ENCODE measurements at regions not wholly inside any gene's neighbourhood (a gene's known extent, or its start where the extent isn't known, plus 50 kb on each side); places are given as distances from the start of the nearest gene placed in this dataset.
"Not testable (repeated sequence)": the region's sequence is repeated elsewhere in the genome, so short reads cannot be mapped to it uniquely, and the experiment has no call there.

DNA sequence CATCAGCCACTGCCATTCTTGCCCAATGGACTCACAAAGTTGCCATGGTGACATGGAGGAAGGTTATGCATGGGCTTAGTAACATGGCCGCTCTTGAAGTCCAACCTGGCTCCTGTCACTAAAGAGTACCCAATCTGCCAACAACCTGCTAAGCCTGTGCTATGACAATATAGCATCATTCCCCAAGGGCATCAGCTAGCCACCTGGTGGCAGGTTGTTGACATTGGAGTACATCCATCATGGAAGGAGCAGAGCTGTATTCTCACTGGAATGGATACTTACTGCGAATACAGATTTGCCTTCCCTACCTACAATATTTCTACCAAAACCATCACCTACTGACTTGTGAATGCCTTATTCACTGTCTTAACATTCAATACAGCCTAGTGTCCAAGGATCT is 138.9 kb upstream of the RORA start:
- H3K4me3 ChIP-seq = no peak overlapping the region
- WGBS, 2 donors (ENCODE audit: low coverage in 1 of 2) = 96% methylated on average over 2 of the region's 2 CpGs; no CpG with 5 or more reads in 1 of the 2 donors
- peaks cover 0 to 4% of the 10 kb centered on the region in 2 donors for H3K9me3 ChIP-seq
- intact Hi-C loops (cut with DNase I; ENCODE audit: low total_unique reads) = no loop called here
- no peaks in the 10 kb centered on the region for H3K36me3 ChIP-seq
- DNase-seq = no peak
- TF ChIP-seq POLR2A (IDR thresholded peaks at IDR 0.05) (no peak), EP300 (IDR thresholded peaks at IDR 0.05; ENCODE audit: low read depth) (no peak), POLR2AphosphoS5 (IDR thresholded peaks at IDR 0.05) (no peak), CTCF (IDR thresholded peaks at IDR 0.05) (no peak)
- H3K27me3 ChIP-seq = no peaks in the 10 kb centered on the region
- no peaks in the 10 kb centered on the region for H3K4me1 ChIP-seq
- in situ Hi-C loops (cut with MboI; ENCODE audit: low pct_ligation_motif_present in 1 of 4, low pct_unique_long_range_greater_than_20kb in 1 of 4, low sequenced_read_pairs in 3 of 4) = no loop called here
- H3K27ac ChIP-seq = no peak overlapping the region

DNA sequence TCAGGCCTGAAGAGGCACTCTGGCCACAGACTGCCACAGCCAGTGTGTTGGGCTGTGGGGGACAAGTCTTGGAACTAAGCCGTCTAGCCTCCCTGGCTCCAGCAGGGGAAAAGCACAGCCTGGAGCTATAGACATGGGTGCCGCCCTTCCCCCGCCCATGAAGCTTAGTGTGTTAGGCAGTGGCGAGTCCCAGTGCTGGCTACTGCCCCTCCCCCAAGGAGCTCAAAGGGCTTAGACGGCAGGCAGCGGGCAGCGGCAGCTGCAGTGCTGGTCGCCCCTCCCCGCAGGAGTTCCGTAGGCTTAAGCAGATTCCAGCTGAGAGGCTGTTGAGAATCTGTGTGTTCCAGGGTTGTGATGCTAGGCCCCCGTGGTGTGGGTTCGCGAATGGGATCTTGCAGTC is 135.8 kb upstream of the RORA start:
- Histone ChIP-seq H3K27me3 (no peaks in the 10 kb centered on the region), H3K4me1 (no peaks in the 10 kb centered on the region), H3K4me3 (no peak overlapping the region), H3K9me3 (peaks cover 0 to 4% of the 10 kb centered on the region in 2 donors), H3K27ac (no peak overlapping the region), H3K36me3 (no peaks in the 10 kb centered on the region)
- DNase-seq = no peak
- WGBS, 2 donors (ENCODE audit: low coverage in 1 of 2) = 77% methylated on average over 9 of the region's 13 CpGs; no CpG with 5 or more reads in 1 of the 2 donors
- in situ Hi-C loops (cut with MboI; ENCODE audit: low pct_ligation_motif_present in 1 of 4, low pct_unique_long_range_greater_than_20kb in 1 of 4, low sequenced_read_pairs in 3 of 4) (no loop called here), intact Hi-C loops (cut with DNase I; ENCODE audit: low total_unique reads) (no loop called here)
- TF ChIP-seq EP300 (IDR thresholded peaks at IDR 0.05; ENCODE audit: low read depth) (no peak), POLR2A (IDR thresholded peaks at IDR 0.05) (no peak), CTCF (IDR thresholded peaks at IDR 0.05) (no peak), POLR2AphosphoS5 (IDR thresholded peaks at IDR 0.05) (no peak)

- H3K4me3 ChIP-seq; H3K4me1 ChIP-seq; H3K36me3 ChIP-seq; in situ Hi-C loops (cut with MboI; ENCODE audit: low pct_ligation_motif_present in 1 of 4, low pct_unique_long_range_greater_than_20kb in 1 of 4, low sequenced_read_pairs in 3 of 4); intact Hi-C loops (cut with DNase I; ENCODE audit: low total_unique reads); H3K27me3 ChIP-seq; H3K9me3 ChIP-seq; DNase-seq; H3K27ac ChIP-seq: not testable (repeated sequence)
Observed at GRCh38 chr15:61362912-61363311, 133.8 kb upstream of the RORA start.

GRCh38 chr15:61344293-61344692 is 115.2 kb upstream of the RORA start:
- no peak for DNase-seq
- TF ChIP-seq EP300 (IDR thresholded peaks at IDR 0.05; ENCODE audit: low read depth) (no peak), POLR2A (IDR thresholded peaks at IDR 0.05) (no peak), CTCF (IDR thresholded peaks at IDR 0.05) (no peak), POLR2AphosphoS5 (IDR thresholded peaks at IDR 0.05) (no peak)
- no peaks in the 10 kb centered on the region for H3K36me3 ChIP-seq
- no peak overlapping the region for H3K27ac ChIP-seq
- intact Hi-C loops (cut with DNase I; ENCODE audit: low total_unique reads) = no loop called here
- no peaks in the 10 kb centered on the region for H3K27me3 ChIP-seq
- in situ Hi-C loops (cut with MboI; ENCODE audit: low pct_ligation_motif_present in 1 of 4, low pct_unique_long_range_greater_than_20kb in 1 of 4, low sequenced_read_pairs in 3 of 4) = no loop called here
- H3K9me3 ChIP-seq = no peaks in the 10 kb centered on the region
- WGBS, 2 donors (ENCODE audit: low coverage in 1 of 2) = 71 to 79% methylated on average over 2 of the region's 2 CpGs
- H3K4me1 ChIP-seq = no peaks in the 10 kb centered on the region
- no peak overlapping the region for H3K4me3 ChIP-seq

DNA sequence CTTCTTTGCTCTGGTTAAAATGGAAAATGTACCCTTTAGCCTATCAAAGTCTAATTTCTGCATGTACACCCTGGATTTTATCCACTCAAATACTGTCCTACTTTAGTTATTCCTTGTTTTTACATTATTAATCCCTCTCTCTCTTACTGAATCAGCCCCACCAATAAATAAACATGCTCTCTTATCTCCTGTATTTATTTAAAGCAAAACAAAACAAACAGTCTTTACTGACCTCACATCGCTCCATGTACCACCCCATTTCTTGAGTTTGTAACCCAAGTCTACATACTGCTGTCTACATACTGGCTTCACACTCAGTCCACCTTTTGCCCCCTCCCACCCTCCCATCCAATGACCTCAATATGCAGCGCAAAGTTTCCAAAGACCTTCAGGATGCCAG is 113.3 kb upstream of the RORA start:
- no peaks in the 10 kb centered on the region for H3K36me3 ChIP-seq
- 63 to 73% methylated on average over 2 of the region's 2 CpGs for WGBS, 2 donors (ENCODE audit: low coverage in 1 of 2)
- H3K4me3 ChIP-seq = no peak overlapping the region
- H3K27me3 ChIP-seq = no peaks in the 10 kb centered on the region
- in situ Hi-C loops (cut with MboI; ENCODE audit: low pct_ligation_motif_present in 1 of 4, low pct_unique_long_range_greater_than_20kb in 1 of 4, low sequenced_read_pairs in 3 of 4) = no loop called here
- TF ChIP-seq EP300 (IDR thresholded peaks at IDR 0.05; ENCODE audit: low read depth) (no peak), POLR2A (IDR thresholded peaks at IDR 0.05) (no peak), CTCF (IDR thresholded peaks at IDR 0.05) (no peak), POLR2AphosphoS5 (IDR thresholded peaks at IDR 0.05) (no peak)
- no peak overlapping the region for H3K27ac ChIP-seq
- no peaks in the 10 kb centered on the region for H3K9me3 ChIP-seq
- DNase-seq = no peak
- no peaks in the 10 kb centered on the region for H3K4me1 ChIP-seq
- intact Hi-C loops (cut with DNase I; ENCODE audit: low total_unique reads) = no loop called here
